ENCODE measurements at regions not wholly inside any gene's neighbourhood (a gene's known extent, or its start where the extent isn't known, plus 50 kb on each side); places are given as distances from the start of the nearest gene placed in this dataset.

- Histone ChIP-seq H3K27ac (no peak overlapping the region), H3K36me3 (no peaks in the 10 kb centered on the region), H3K4me1 (no peaks in the 10 kb centered on the region), H3K4me3 (no peak overlapping the region), H3K27me3 (no peaks in the 10 kb centered on the region), H3K9me3 (peaks cover 0 to 28% (median 15%) of the 10 kb centered on the region in 4 donors)
- DNase-seq: no peak
- intact Hi-C loops (cut with DNase I; ENCODE audit: low total_unique reads): no loop called here
- no peak for TF ChIP-seq EP300 (IDR thresholded peaks at IDR 0.05)
- no peak for TF ChIP-seq POLR2AphosphoS5 (IDR thresholded peaks at IDR 0.05)
- 50 to 71% (median 57%) methylated on average over 1 of the region's 1 CpG for WGBS, 5 donors
Measured at GRCh38 chr20:22027423-22027822, 322.0 kb downstream of the PAX1 start.

- intact Hi-C loops (cut with DNase I; ENCODE audit: low total_unique reads): no loop called here
- Histone ChIP-seq H3K9me3 (peaks cover 0 to 21% (median 3%) of the 10 kb centered on the region in 4 donors), H3K4me3 (no peak overlapping the region), H3K36me3 (no peaks in the 10 kb centered on the region), H3K4me1 (no peaks in the 10 kb centered on the region), H3K27me3 (no peaks in the 10 kb centered on the region), H3K27ac (no peak overlapping the region)
- TF ChIP-seq POLR2AphosphoS5 (IDR thresholded peaks at IDR 0.05): no peak
- no peak for TF ChIP-seq POLR2A (IDR thresholded peaks at IDR 0.05)
- TF ChIP-seq EP300 (IDR thresholded peaks at IDR 0.05): no peak
- no peak for TF ChIP-seq CTCF (IDR thresholded peaks at IDR 0.05)
- WGBS, 5 donors: 70 to 85% (median 80%) methylated on average over 4 of the region's 4 CpGs
- no peak for DNase-seq
Measured at GRCh38 chr20:22020201-22020600, 314.7 kb downstream of the PAX1 start.

- intact Hi-C loops (cut with DNase I; ENCODE audit: low total_unique reads): loop anchor here (10.0 kb wide), 1 partner anchor 64 kb away; no protein-coding TSS in a partner anchor
- no peak overlapping the region for H3K27ac ChIP-seq
- TF ChIP-seq EP300 (IDR thresholded peaks at IDR 0.05) (no peak), POLR2AphosphoS5 (IDR thresholded peaks at IDR 0.05) (no peak), POLR2A (IDR thresholded peaks at IDR 0.05) (no peak), CTCF (IDR thresholded peaks at IDR 0.05) (no peak)
- no peaks in the 10 kb centered on the region for H3K36me3 ChIP-seq
- no peak overlapping the region for H3K4me3 ChIP-seq
- WGBS, 5 donors: 72 to 88% (median 82%) methylated on average over 3 of the region's 3 CpGs
- H3K9me3 ChIP-seq: peaks cover 0 to 10% (median 6%) of the 10 kb centered on the region in 4 donors
- no peaks in the 10 kb centered on the region for H3K27me3 ChIP-seq
- DNase-seq: no peak
- no peaks in the 10 kb centered on the region for H3K4me1 ChIP-seq
Measured at GRCh38 chr20:22008456-22008855, 303.0 kb downstream of the PAX1 start.

- no peaks in the 10 kb centered on the region for H3K4me1 ChIP-seq
- H3K27me3 ChIP-seq: no peaks in the 10 kb centered on the region
- no peaks in the 10 kb centered on the region for H3K36me3 ChIP-seq
- H3K27ac ChIP-seq: no peak overlapping the region
- no peak for DNase-seq
- H3K4me3 ChIP-seq: no peak overlapping the region
- H3K9me3 ChIP-seq: peaks cover 0 to 10% (median 6%) of the 10 kb centered on the region in 4 donors
- no peak for TF ChIP-seq EP300 (IDR thresholded peaks at IDR 0.05)
- TF ChIP-seq POLR2A (IDR thresholded peaks at IDR 0.05): no peak
- intact Hi-C loops (cut with DNase I; ENCODE audit: low total_unique reads): loop anchor here (10.0 kb wide), 1 partner anchor 62 kb away; no protein-coding TSS in a partner anchor
Measured at GRCh38 chr20:22006306-22006705, 300.8 kb downstream of the PAX1 start.

GRCh38 chr20:22005535-22005934, 300.1 kb downstream of the PAX1 start:
- Histone ChIP-seq H3K4me3 (no peak overlapping the region), H3K27me3 (no peaks in the 10 kb centered on the region), H3K9me3 (peaks cover 0 to 10% (median 6%) of the 10 kb centered on the region in 4 donors), H3K27ac (no peak overlapping the region), H3K36me3 (no peaks in the 10 kb centered on the region), H3K4me1 (no peaks in the 10 kb centered on the region)
- intact Hi-C loops (cut with DNase I; ENCODE audit: low total_unique reads): loop anchor here (10.0 kb wide), 1 partner anchor 61 kb away; no protein-coding TSS in a partner anchor
- TF ChIP-seq EP300 (IDR thresholded peaks at IDR 0.05) (no peak), POLR2A (IDR thresholded peaks at IDR 0.05) (no peak), CTCF (IDR thresholded peaks at IDR 0.05) (no peak), POLR2AphosphoS5 (IDR thresholded peaks at IDR 0.05) (no peak)
- no peak for DNase-seq
- 51 to 66% (median 58%) methylated on average over 2 of the region's 2 CpGs for WGBS, 5 donors

Data from stomach (tissue), 8 donors.